NCI-H345 (cell line): ENCODE measurements at regions not wholly inside any gene's neighbourhood (a gene's known extent, or its start where the extent isn't known, plus 50 kb on each side); places are given as distances from the start of the nearest gene placed in this dataset.
"Not testable (repeated sequence)": the region's sequence is repeated elsewhere in the genome, so short reads cannot be mapped to it uniquely, and the experiment has no call there.

Experiments used
- DNase-seq: peaks from one replicate; lab custom pipeline; 2025; lab: John Stamatoyannopoulos, UW

GRCh38 chr14:35988972-35989690 lies 163.0 kb downstream of the BRMS1L start:
- DNase-seq, result no peak

- DNase-seq, result no peak
Observed at GRCh38 chr14:35988550-35988949, 162.4 kb downstream of the BRMS1L start.

- no peak for DNase-seq
Observed at GRCh38 chr14:35987731-35988130, 161.6 kb downstream of the BRMS1L start.

- DNase-seq, result no peak
Observed at GRCh38 chr14:35986219-35986573, 160.1 kb downstream of the BRMS1L start.

- no peak for DNase-seq
Observed at GRCh38 chr14:35985474-35986218, 159.5 kb downstream of the BRMS1L start.

- no peak for DNase-seq
Observed at GRCh38 chr14:35979531-35979930, 153.4 kb downstream of the BRMS1L start.

- DNase-seq, result no peak
Observed at GRCh38 chr14:35978561-35978960, 152.4 kb downstream of the BRMS1L start.

GRCh38 chr14:35975814-35976213 lies 149.7 kb downstream of the BRMS1L start:
- DNase-seq, result no peak

- DNase-seq, result no peak
Observed at GRCh38 chr14:35973770-35974169, 147.6 kb downstream of the BRMS1L start.

- no peak for DNase-seq
Observed at GRCh38 chr14:35971965-35972630, 146.0 kb downstream of the BRMS1L start.

- DNase-seq, result no peak
Observed at GRCh38 chr14:35969310-35969709, 143.2 kb downstream of the BRMS1L start.

GRCh38 chr14:35965400-35965799 lies 139.3 kb downstream of the BRMS1L start:
- DNase-seq, result no peak

GRCh38 chr14:35964697-35965286 lies 138.7 kb downstream of the BRMS1L start:
- DNase-seq, result no peak

GRCh38 chr14:35963209-35963608 lies 137.1 kb downstream of the BRMS1L start:
- no peak for DNase-seq

- no peak for DNase-seq
Observed at GRCh38 chr14:35961697-35962274, 135.6 kb downstream of the BRMS1L start.

- DNase-seq, result no peak
Observed at GRCh38 chr14:35959835-35960234, 133.7 kb downstream of the BRMS1L start.

- DNase-seq, result no peak
Observed at GRCh38 chr14:35958499-35958898, 132.4 kb downstream of the BRMS1L start.

- DNase-seq, result no peak
Observed at GRCh38 chr14:35956376-35957085, 130.4 kb downstream of the BRMS1L start.

- no peak for DNase-seq
Observed at GRCh38 chr14:35952584-35952983, 126.4 kb downstream of the BRMS1L start.

GRCh38 chr14:35949920-35950513 lies 123.9 kb downstream of the BRMS1L start:
- peak; percentile 82 for DNase-seq

GRCh38 chr14:35947983-35948382 lies 121.8 kb downstream of the BRMS1L start:
- DNase-seq, result not testable (repeated sequence)
